HG03575 (cell line): ENCODE measurements at regions not wholly inside any gene's neighbourhood (a gene's known extent, or its start where the extent isn't known, plus 50 kb on each side); places are given as distances from the start of the nearest gene placed in this dataset.
"Not testable (repeated sequence)": the region's sequence is repeated elsewhere in the genome, so short reads cannot be mapped to it uniquely, and the experiment has no call there.

ENCODE experiments used
- ATAC-seq: cut with Tn5 transposase; IDR thresholded peaks from one replicate; pipeline ENCODE4 v1.9.1; 2021; ENCODE audit not compliant: unreplicated experiment, insufficient number of reproducible peaks, low FRiP score; ENCODE audit errors: extremely low read depth

DNA sequence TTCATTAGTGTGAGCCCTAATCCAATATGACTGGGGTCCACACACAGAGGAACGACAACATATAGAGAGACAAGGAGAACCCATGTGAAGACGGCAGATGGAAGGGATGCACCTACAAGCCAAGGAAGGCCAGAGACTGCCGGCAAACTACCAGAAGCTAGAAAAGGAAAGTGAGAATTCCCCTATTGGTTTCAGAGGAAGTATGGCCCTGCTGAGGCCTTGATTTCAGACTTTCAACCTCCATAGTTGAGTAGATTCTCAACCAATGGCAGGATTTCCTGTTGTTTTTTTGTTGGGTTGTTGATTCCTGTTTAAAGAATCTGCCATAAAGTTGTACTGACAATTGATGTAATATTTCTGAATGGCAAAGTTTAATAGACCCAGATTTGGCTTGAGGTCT lies 241.5 kb downstream of the SATB2 start:
- no peak for ATAC-seq

DNA sequence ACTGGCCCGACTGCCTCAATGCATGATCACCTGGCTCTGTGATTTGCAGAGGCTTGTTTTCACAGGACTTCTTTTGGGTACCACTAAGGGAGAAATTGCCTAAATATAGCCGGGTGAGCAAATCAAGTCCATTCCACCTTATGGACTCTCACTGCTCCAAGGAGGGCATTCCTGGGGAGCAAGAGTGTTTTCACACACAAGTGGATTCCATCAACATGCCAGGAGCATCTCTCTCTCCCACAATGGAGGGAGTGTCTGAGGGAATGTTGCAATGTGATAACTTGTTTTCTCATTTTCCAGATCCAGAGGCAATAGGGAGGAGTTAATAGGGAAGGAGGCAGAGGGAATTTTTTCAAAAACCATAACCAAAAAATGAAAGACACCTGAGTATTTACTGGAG lies 250.7 kb downstream of the SATB2 start:
- no peak for ATAC-seq

DNA sequence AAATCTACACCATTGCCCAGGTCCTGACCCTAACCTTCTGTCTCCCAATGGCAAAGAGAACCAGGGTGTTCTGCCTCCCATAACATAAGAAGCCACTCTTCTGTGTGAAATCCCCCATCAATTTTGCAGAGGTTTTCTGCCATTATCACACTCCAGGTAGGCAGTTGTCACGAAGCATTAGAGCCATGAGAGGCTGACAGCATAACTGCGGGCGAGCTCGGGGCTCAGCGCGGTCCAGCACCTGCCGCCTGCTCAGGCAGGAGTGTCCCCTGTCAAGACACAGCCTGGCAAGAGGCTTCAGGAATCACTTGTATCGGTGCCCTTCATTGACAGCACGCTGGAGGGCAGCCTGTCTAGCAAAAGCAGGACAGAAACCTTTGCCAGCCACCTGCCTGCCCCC lies 251.2 kb downstream of the SATB2 start:
- no peak for ATAC-seq

DNA sequence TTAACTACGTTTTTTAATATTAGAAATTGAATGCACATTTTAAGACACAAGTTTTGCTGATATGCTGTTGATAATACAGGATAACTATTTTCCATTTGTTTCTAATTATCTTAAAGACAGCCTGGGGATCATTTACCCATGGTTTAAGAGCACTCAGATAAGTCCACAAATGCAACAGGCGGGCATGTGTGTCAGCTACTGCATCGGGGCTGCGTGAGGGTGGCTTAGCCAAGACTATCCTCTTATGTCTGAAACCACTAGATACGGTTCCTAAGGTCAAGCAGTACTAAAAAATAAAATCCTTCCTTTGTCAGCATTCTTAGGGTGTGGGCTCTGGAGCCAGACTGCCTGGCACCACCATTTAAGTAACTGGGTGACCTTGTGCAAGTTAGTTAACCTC lies 254.8 kb downstream of the SATB2 start:
- ATAC-seq: no peak

DNA sequence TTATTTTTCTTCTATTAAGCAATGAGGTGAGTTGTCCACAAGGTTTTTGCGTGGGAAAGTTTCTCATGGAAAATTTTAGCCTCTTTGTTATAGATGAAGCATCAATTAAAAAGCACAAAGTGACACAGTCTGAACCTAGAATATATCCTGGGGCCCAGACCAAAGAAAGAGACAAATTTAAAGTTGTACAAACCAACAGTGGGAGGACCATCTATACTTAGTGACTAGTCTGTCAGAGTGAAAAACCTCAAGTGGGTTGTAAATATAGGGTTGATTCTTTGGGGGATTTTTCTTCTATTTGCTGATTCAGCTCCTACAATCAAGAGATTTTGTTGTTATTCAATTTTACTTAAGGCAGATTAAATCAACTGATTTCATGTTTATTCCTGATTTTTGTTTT lies 256.2 kb downstream of the SATB2 start:
- ATAC-seq: no peak

DNA sequence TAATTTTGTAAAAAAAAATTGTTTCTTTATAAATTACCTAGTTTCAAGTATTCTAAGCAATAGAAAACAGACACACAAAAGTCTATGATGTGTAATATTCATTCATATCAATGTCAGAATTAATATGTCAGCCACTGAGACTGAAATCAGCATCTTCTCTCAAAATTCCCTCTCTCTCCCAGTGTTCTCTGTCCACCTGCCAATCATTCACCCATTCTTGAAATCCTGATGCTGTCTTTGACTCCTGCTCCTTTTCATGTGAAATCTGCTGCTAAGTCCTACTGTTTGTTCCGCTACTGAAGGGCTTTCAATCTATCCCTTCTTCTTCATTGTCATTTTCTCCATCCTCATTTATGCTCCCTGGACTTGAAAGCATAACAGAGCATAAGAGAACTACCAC lies 257.9 kb downstream of the SATB2 start:
- no peak for ATAC-seq

DNA sequence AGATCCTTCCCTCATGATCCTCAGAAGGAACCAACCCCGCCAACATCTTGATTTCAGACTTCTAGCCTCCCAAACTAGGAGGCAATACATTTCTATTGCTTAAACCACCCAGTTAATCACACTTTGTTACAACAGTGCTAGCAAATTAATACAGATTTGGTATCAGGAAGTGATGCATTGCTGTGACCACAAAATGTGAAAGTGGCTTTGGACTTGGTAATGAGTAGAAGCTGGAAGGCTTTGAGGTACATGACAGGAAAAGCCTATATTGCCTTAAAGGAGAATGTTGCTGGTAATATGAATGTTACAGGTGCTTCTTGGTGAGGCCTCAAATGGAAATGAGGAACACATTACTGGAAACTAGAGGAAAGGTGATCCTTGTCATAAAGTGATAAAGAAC lies 260.3 kb downstream of the SATB2 start:
- ATAC-seq: no peak

DNA sequence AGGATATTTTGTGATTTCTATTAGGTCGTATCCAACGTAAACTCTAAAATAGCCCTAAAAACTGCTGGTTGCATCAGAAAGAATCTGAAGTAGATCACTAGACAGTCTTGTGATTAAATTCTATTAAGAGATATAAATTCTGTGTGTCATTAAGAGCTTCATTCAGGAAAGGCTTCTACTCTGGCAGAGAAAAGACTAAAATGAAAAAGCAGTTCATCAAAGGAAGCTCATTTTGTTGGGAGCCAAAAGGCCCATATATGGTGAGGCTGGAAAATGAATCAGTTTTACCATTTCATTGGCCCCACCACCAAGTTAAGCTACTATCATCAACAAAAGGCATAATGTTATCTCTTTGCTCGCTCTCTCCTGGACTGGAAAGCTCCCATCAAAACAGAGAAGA lies 261.1 kb downstream of the SATB2 start:
- no peak for ATAC-seq

DNA sequence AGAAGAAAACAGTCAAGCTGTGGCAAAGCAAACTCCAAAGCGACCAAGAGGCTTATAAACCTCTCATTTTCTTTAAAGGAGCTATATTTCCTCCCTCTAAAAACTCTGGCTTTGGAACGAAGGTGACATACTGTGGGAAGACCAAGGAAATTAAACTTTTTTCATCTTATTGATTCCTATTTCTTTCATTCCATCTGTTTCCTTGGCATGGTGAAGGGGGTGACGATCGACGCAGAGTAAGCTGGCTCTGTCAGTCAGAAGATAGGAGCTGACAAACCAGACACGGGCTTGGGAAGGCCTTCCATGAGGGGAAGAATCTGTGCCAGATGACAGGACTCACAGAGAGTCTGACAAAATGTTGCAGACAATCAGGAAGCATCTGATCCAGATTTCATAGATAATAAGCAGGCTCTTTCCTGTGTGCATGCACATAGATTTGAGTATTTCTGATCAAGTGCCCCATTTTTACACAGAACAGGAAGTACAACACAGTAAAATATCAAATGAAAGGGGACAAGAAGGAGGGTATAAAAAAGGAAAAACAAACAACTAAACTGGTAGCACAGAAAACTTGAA lies 261.7 kb downstream of the SATB2 start:
- ATAC-seq: no peak

DNA sequence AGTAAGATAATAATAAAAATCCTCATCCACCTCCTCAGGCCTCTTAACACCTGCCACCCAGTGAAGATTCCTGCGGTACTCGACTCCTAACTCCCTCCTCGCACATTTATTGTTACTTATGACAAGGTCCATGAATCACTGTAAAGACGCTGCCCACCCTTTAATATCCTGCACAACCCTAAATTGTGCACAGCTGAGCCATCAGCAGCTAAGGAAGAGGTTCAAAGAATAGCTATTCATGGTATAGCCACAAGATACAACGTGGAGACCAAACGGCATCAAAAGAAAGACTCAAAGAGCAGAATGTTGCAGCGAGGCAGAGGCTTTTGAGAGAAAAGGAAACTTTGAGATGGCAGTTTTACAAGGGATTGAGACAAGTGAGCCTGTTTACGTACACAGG lies 266.3 kb downstream of the SATB2 start:
- ATAC-seq: no peak

DNA sequence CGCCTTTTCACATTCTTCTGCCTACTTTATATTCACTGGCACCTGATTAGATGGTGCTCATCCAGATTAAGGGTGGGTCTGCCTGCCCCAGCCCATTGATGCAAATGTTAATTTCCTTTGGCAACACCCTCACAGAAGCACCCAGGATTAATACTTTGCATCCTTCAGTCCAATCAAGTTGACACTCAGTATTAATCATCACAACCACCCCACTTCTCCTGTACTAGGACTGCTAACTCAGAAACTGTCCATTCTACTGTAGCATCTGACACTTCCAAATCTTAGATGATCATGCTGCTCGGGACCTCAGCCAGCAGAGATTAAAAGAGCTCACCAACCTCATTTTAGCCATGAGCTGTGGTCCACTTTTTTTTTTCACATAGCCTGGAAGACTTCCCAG lies 268.5 kb downstream of the SATB2 start:
- no peak for ATAC-seq

DNA sequence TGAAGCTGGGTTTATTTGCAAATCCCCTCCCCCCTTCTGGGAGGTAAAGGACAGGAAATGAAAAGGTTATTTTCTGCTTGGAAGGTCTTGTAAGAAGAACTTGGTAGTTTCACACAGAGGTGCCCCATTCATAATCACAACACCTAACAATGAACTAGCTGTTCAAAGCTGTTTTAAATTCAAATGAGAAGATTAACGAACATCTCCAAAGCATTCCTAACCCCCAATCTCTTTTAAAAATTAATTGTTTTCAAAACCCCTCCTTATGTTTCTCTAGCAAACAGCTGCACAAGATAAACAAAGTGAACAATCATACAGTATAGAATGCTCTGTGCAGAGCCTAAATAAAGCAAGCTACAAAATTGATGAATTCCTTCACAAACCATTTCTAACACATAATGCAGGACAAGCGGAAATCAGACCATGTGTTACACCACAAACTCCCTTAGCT lies 271.4 kb downstream of the SATB2 start:
- ATAC-seq: no peak

DNA sequence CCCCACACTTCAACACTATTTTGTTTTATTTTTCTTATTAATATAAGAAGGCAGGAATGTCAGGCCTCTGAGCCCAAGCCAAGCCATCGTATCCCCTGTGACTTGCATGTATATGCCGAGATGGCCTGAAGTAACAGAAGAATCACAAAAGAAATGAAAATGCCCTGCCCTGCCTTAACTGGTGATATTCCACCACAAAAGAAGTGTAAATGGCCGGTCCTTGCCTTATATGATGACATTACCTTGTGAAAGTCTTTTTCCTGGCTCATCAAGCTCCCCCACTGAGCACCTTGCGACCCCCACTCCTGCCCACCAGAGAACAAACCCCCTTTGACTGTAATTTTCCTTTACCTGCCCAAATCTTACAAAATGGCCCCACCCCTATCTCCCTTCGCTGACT lies 272.6 kb downstream of the SATB2 start:
- ATAC-seq: not testable (repeated sequence)

DNA sequence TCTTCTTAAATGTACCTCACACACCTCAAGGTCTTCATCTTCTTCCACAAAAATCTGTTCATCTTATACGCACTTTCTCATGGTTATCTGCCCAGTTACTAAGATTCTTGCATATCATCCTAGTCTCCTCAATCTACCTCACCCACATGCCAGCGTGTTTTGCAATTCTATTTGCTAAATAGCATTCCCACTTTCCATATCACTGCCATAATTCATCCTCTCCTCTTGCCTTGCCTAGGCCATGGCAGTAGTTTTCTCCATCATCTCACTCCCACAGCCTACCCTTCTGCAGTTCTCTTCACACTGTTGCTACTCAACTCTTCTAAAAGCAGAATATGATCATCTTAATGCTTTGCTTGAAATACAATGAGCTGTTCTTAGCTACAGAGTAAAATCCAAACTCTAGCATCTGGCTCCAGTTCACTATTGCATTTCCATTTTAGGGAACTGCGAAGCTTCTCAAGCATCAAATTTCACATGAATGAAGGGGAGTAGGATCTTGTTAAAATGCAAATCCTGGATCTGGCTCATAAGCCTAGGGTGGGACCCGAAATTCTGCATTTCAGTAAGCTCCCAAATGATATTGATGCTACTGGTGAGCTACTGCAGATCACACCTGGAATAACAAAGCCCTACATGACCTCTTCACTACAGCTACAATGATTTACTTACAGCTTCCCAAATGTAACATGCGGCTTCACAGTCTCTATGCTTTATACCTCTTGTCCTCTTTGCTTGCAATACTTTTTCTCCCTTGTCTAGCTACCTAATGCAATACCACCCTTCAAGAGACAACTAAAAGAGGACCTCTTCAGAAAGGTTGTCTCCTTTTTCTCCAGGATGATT lies 293.9 kb downstream of the SATB2 start:
- ATAC-seq: no peak

DNA sequence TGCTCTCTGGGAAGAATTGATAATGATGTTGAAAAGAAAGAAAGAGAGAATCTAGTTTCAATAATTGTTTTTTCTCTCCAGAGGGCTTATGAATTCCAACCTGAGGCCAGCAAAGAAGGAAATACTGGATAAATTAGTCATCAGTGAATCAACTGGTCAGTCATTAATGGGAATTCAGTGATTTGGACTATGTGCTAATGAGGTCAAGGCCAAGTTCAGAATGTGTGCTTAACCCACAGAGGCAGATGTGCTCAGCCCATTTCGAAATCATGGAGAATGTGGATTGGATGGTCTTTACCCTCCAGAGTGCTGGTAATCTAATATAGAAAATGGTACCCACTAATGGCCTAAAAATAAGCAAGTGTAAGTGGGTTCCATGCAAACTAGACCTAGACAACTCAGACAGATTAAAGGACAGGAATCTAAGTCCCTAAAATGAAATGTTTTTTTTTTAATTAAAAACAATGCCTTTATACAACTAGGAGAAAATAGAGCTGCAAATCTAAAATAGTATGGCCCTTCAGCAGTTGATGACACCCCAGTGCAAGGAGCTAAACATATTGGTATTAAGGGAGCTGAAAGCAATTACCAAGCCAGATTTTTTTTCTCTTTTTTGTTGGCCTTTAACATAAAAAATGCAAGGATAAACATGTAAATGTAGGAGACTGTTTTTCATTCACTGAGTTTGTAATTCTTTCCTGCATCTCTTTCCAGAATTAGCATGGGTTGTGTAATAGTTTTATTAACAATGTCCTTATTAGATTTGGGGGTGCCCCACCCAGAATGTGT lies 296.9 kb downstream of the SATB2 start:
- ATAC-seq: no peak

DNA sequence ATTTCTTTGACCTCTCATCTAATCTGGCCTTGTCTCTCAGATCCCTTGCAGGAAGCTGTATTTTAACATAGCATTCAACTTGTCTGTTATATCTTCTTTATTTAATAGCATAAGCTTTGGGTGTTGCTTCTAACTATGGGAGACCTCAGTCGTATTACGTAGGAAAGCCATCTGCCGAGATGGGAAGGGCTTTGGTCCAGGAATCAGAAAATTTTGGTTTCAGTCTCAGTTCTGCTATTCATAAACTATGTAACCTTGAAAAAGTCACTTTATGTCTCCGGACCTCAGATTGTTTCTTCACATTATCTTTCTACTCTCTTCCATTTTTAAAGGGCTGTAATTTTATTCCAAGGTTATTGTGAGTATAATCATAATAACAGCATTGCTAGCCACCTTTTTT lies 297.7 kb downstream of the SATB2 start:
- ATAC-seq: no peak

DNA sequence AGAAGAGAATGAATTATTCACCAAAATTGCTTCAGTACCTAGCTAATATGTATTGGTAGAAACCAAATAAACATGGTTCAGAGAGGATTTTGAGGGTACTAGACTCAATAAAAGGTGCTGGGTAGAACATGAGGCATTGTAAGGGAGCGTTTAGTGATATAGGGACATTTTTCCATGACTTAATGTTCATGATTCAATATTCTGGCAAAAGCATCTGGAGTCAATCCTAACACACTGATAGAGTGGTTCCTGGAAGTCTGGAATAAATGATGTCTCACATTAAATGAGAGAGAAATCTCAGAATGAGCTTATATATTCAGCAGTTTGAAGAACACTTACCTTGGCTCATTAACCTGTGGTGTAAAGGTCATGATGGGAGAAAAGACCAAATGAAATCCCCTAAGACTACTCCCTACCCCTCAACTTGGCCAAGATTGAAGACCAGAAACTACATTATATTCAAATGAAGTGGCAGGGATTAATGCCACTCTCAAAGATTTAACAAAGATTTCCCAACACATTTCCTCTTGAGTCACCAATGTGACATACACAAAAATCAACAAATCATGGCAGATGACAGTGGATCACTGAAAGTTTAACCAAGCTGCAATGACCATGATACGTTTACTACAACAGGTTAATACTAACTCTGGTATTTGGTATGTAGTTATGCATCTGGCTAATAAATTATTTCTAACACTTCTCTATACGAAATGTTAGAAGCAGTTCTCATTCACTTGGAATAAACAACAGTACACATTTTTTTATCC lies 309.5 kb downstream of the SATB2 start:
- no peak for ATAC-seq

DNA sequence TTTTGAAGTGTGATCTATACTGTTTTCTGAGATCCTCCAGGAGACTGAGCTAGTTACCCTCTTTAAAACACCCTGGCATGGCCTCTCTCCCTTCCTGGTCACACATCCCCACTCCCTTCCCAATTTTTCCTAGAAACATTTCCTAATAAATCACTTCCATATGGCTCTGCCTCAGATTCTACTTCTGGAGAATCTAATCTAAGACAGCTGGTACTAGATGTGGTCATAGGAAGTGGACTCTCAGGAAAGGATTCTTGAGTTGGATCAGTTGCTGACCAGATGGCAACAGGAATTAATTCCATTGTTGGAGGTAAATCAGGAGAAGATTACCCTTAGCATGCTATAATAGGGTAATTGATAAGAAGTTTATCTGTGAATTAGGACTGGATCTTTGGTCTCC lies 310.5 kb downstream of the SATB2 start:
- ATAC-seq: no peak

DNA sequence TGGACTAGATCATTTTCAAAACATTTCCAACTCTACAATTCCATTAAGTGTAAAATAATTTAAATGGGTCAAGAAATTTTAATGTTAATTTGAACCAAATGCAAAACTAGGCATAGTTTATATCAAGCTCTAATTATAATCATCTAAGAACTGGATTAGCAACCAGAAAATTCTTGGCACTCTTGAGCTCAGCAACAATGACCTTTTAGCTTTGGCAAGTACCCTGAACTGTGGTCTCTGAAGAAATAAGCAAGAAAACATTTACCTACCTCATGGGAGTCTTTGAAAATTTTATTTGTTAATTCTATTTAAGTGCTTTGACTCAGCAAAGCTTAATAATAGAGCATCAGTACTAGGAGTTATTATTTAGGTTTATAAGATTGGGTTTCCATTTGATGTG lies 313.2 kb downstream of the SATB2 start:
- no peak for ATAC-seq
